ENCODE measurements at regions not wholly inside any gene's neighbourhood (a gene's known extent, or its start where the extent isn't known, plus 50 kb on each side); places are given as distances from the start of the nearest gene placed in this dataset.

DNA sequence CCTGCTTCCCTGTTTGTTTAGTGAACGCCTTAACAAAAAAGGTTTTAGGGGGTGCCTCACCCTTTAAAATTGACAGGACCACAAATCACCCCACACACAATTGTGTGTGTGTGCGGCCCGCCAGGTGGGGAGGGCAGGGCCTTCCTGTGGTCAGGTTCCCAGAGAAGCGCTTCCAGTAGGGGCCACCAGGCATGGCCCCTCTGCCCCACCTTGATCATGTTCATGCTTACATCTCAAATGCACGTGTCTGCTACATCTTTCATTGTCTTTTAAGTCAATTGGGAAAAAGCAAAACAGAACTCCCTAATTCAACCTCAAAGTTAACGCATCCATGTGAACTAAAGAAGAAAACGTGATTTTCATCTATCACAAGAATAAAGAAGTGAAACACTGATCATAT is 1335.3 kb downstream of the TBC1D22A start:
- Histone ChIP-seq H2BK5ac (ENCODE audit: low read depth, low read length, poor library complexity, severe bottlenecking) (no peak overlapping the region), H3K27me3 (ENCODE audit: control insufficient read depth, insufficient read depth, low read length) (no peaks in the 10 kb centered on the region), H2AK9ac (replicated peaks; ENCODE audit: low read depth, low read length, poor library complexity) (no peak overlapping the region), H4K91ac (ENCODE audit: insufficient read depth, low read depth, low read length) (no peak overlapping the region), H4K8ac (ENCODE audit: low read depth in 2 of 2, low read length in 2 of 2) (no peak overlapping the region), H2AFZ (replicated peaks; ENCODE audit: low read length, poor library complexity) (no peak overlapping the region), H3K18ac (ENCODE audit: low read depth, low read length) (no peak overlapping the region), H4K5ac (ENCODE audit: low read depth, low read length) (no peak overlapping the region), H3K9me3 (ENCODE audit: control insufficient read depth, insufficient read depth, low read length) (peaks cover 49% of the 10 kb centered on the region), H2BK15ac (ENCODE audit: low read depth, low read length) (no peak overlapping the region), H3K36me3 (ENCODE audit: control insufficient read depth, insufficient read depth, low read length) (no peaks in the 10 kb centered on the region), H3K27ac (ENCODE audit: insufficient read depth, low read length) (no peak overlapping the region), H3K4me2 (ENCODE audit: low read depth, low read length) (no peak overlapping the region), H3K14ac (replicated peaks; ENCODE audit: low read depth, low read length) (no peak overlapping the region), H3K56ac (ENCODE audit: extremely low read depth, insufficient read depth, low read length) (no peak overlapping the region), H2BK120ac (ENCODE audit: low read depth, low read length) (no peak overlapping the region), H2BK20ac (ENCODE audit: low read depth, low read length) (no peak overlapping the region), H3K9me1 (ENCODE audit: insufficient read depth, low read length) (no peaks in the 10 kb centered on the region), H3K79me1 (ENCODE audit: low read depth in 1 of 2, low read length in 2 of 2) (no peaks in the 10 kb centered on the region), H4K20me1 (ENCODE audit: insufficient read depth, low read length) (no peaks in the 10 kb centered on the region), H3K4me1 (ENCODE audit: control insufficient read depth, insufficient read depth, low read length) (no peaks in the 10 kb centered on the region), H3K4me3 (ENCODE audit: insufficient read depth, low read depth, low read length) (no peak overlapping the region), H2AK5ac (ENCODE audit: low read depth, low read length) (no peak overlapping the region), H3K9ac (ENCODE audit: low read depth, low read length) (no peak overlapping the region), H3K23ac (ENCODE audit: low read depth, low read length) (no peak overlapping the region), H3K4ac (ENCODE audit: low read depth, low read length) (no peak overlapping the region)
- ATAC-seq (ENCODE audit: low read depth), result no peak
- BruUV-seq (replicated peaks), result no TSS peak
- in situ Hi-C loops (cut with MboI; ENCODE audit: low sequenced_read_pairs) (no loop called here), dilution Hi-C loops (cut with HindIII; ENCODE audit: low sequenced_read_pairs, unreplicated experiment) (no loop called here), intact Hi-C loops (cut with micrococcal nuclease) (no loop called here)
- ChIA-PET POLR2A (ENCODE audit: unreplicated experiment) (no interaction called here), CTCF (no interaction called here)
- TF ChIP-seq MAZ (IDR thresholded peaks at IDR 0.05; ENCODE audit: borderline replicate concordance, low read depth, low read length), result no peak
- no peak for TF ChIP-seq BHLHE40 (IDR thresholded peaks at IDR 0.05; ENCODE audit: low read depth, low read length)
- no peak for TF ChIP-seq CHD1 (IDR thresholded peaks at IDR 0.05; ENCODE audit: low read depth, low read length)
- no peak for TF ChIP-seq ELK1 (IDR thresholded peaks at IDR 0.05; ENCODE audit: borderline replicate concordance, low read depth, low read length)
- no peak for TF ChIP-seq CTCF (conservative IDR thresholded peaks at IDR 0.05; ENCODE audit: low read depth, low read length)
- no peak for TF ChIP-seq RCOR1 (IDR thresholded peaks at IDR 0.05; ENCODE audit: insufficient replicate concordance, low read length)
- no peak for TF ChIP-seq MAFK (IDR thresholded peaks at IDR 0.05; ENCODE audit: low read depth, low read length)
- no peak for TF ChIP-seq RFX5 (IDR thresholded peaks at IDR 0.05; ENCODE audit: low read depth, low read length)
- no peak for TF ChIP-seq MXI1 (IDR thresholded peaks at IDR 0.05; ENCODE audit: borderline replicate concordance, low read depth, low read length)
- TF ChIP-seq RAD21 (IDR thresholded peaks at IDR 0.05; ENCODE audit: low read length), result no peak
- TF ChIP-seq CEBPB (IDR thresholded peaks at IDR 0.05; ENCODE audit: low read depth, low read length), result no peak
- TF ChIP-seq SMC3 (IDR thresholded peaks at IDR 0.05; ENCODE audit: low read depth, low read length), result no peak
- no peak for TF ChIP-seq FOS (IDR thresholded peaks at IDR 0.05; ENCODE audit: low read depth, low read length)
- no peak for TF ChIP-seq NFE2L2 (IDR thresholded peaks at IDR 0.05; ENCODE audit: low read depth, low read length)
- TF ChIP-seq, protein P1, sequence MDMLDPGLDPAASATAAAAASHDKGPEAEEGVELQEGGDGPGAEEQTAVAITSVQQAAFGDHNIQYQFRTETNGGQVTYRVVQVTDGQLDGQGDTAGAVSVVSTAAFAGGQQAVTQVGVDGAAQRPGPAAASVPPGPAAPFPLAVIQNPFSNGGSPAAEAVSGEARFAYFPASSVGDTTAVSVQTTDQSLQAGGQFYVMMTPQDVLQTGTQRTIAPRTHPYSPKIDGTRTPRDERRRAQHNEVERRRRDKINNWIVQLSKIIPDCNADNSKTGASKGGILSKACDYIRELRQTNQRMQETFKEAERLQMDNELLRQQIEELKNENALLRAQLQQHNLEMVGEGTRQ (IDR thresholded peaks at IDR 0.05; ENCODE audit: low read depth, low read length), result no peak
- TF ChIP-seq POLR2A (IDR thresholded peaks at IDR 0.05; ENCODE audit: low read depth, low read length), result no peak
- DNase-seq, result no peak
- no CpG with 5 or more reads among the region's 7 CpGs for WGBS, 2 experiments (ENCODE audit: extremely low coverage in 2 of 2, insufficient read length in 1 of 2)

Measured in IMR-90 (cell line).